GM12873 (cell line): ENCODE measurements at regions not wholly inside any gene's neighbourhood (a gene's known extent, or its start where the extent isn't known, plus 50 kb on each side); places are given as distances from the start of the nearest gene placed in this dataset.

Experiments
- CTCF ChIP-seq: IDR thresholded peaks from 2 replicates; pipeline ENCODE4 v1.5.1; 2012; ENCODE audit warnings: low read depth, mild to moderate bottlenecking, moderate library complexity, low read length, control low read depth; ENCODE audit not compliant: insufficient read depth; ENCODE audit errors: missing control alignments

DNA sequence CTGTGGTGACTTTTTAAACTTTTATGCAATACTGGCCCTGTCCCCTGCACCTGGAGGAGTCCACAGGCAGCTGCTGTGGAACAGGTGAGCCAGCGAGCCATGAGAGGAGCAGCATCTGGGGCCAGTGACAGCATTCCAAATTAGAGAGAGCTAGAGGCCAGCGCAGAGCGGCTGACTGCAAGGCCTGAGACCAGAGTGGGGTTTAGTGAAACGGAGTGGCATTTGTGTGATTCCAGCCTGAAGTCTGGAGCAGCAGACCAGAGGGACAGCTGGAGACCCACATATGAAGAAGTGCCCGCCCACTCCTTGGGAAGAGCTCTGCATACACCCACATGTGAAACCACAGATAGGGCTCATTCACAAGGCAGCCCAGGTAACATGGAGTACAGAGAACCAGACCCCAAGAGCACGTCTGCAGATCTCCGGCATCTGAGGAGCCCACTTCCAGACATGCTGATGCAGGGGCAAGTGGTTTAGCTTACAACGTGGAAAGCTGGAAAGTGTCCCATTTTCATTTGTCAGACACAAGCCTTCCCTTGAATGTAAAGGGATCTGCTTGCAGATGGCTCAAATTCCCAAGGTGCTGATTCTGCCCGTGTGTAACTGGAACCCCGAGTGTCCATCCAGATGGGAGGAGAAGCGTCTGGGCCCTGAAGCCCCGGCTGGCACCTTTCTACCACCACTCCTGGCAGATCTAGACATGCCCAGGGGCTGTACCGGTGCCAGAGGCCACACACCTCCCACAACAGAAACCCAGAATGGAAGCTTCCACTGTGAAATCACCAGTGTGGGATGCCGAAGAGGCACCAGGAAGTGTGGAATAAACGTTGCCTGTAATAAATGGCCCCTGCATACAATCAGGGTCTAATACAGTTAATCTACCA is 256.0 kb upstream of the TCERG1L start:
- no peak for TF ChIP-seq CTCF

DNA sequence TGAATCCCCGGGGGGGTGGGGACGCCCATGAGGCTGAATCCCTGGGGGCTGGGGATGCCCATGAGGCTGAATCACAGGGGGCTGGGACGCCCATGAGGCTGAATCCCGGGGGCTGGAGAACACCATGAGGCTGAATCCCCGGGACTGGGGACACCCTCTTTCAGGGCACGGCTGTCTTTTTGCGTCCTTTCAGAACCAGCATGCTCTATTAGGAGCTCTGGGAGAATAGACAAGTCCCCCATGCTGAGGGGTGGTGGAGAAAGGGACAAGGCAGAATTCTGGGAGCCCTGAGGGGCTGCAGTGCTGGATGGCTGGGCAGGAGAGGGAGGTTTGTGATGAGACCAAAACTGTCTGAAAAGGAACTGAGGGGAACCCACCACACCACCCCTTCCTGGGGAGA is 257.3 kb upstream of the TCERG1L start:
- TF ChIP-seq CTCF: no peak

- peak; percentile 42 for TF ChIP-seq CTCF
Observed at GRCh38 chr10:131569851-131570715, 258.6 kb upstream of the TCERG1L start.

GRCh38 chr10:131570716-131571307 is 259.3 kb upstream of the TCERG1L start:
- TF ChIP-seq CTCF: no peak

DNA sequence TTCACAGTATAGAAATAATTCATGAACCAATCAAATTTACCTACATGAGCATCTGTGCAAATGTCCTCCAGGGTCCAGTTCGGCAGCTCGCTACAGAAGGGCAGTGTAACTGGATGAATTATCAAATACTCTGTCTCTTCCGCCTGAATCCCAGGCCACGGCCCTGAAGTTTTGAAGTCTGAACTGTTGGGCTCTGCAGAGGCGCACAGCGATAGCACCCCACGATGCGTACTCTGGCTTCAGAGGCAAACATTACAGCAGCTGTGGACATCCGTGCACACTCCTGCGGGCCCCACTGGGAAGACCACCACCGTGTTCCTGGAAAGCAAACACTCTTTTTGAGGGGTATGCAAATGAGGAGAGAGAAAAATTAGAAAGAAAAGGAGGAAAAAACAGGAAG is 259.8 kb upstream of the TCERG1L start:
- no peak for TF ChIP-seq CTCF

GRCh38 chr10:131571865-131572264 is 260.3 kb upstream of the TCERG1L start:
- no peak for TF ChIP-seq CTCF

GRCh38 chr10:131573256-131573655 is 261.7 kb upstream of the TCERG1L start:
- no peak for TF ChIP-seq CTCF
